Activated CD8-positive, alpha-beta T cell treated with anti-CD3 and anti-CD28 coated beads for 36 hours (primary cell): ENCODE measurements at regions not wholly inside any gene's neighbourhood (a gene's known extent, or its start where the extent isn't known, plus 50 kb on each side); places are given as distances from the start of the nearest gene placed in this dataset.

ENCODE experiments used
- ATAC-seq: fragments of 200-7000 bp; cut with Tn5 transposase; one replicate; pipeline ENCODE4 v1.10.0; 2021; ENCODE audit warnings: mild to moderate bottlenecking, moderate library complexity
- CTCF ChIA-PET: fragments of 350-600 bp; sonication (Branson Sonifier 250); formaldehyde crosslinking; loops from one replicate; lab custom pipeline; 2021; ENCODE audit warnings: antibody characterized with exemption; lab: Charles Lee
- POLR2A ChIA-PET: fragments of 350-600 bp; sonication (Branson Sonifier 250); formaldehyde crosslinking; loops from one replicate; lab custom pipeline; 2021; ENCODE audit warnings: antibody characterized with exemption; lab: Charles Lee
- DNase-seq: peaks from one replicate; pipeline ENCODE4 v3.0.0-alpha.2; 2020
- H3K27ac Mint-ChIP-seq: one replicate; pipeline ENCODE4 v1.8.0; 2021; ENCODE audit warnings: mild to moderate bottlenecking, mixed read lengths
- H3K27me3 Mint-ChIP-seq: one replicate; pipeline ENCODE4 v1.8.0; 2021; ENCODE audit warnings: mixed read lengths
- H3K36me3 Mint-ChIP-seq: one replicate; pipeline ENCODE4 v1.8.0; 2021; ENCODE audit warnings: low read depth, mixed read lengths
- H3K4me1 Mint-ChIP-seq: one replicate; pipeline ENCODE4 v1.8.0; 2021; ENCODE audit warnings: low read depth, mixed read lengths
- H3K4me3 Mint-ChIP-seq: one replicate; pipeline ENCODE4 v1.8.0; 2021; ENCODE audit warnings: mild to moderate bottlenecking, moderate library complexity, mixed read lengths
- H3K9me3 Mint-ChIP-seq: one replicate; pipeline ENCODE4 v1.8.0; 2021; ENCODE audit warnings: mixed read lengths
- CTCF ChIP-seq: fragments of 200-600 bp; IDR thresholded peaks from one replicate; pipeline ENCODE4 v1.8.0; 2022; ENCODE audit warnings: antibody characterized with exemption, mild to moderate bottlenecking
- intact Hi-C: fragments of 100-400 bp; cut with micrococcal nuclease; formaldehyde crosslinking; loops from one replicate; pipeline ENCODE4 v1.10.0; 2022

GRCh38 chr11:71364806-71365205 lies 83.4 kb downstream of the DHCR7 start:
- Mint-ChIP-seq H3K4me3 (no peak overlapping the region), H3K9me3 (no peaks in the 10 kb centered on the region), H3K36me3 (no peaks in the 10 kb centered on the region), H3K4me1 (no peaks in the 10 kb centered on the region), H3K27ac (no peak overlapping the region), H3K27me3 (peaks cover 2% of the 10 kb centered on the region)
- TF ChIP-seq CTCF, result no peak
- intact Hi-C loops, result no loop called here
- DNase-seq (no peak), ATAC-seq (no peak)
- CTCF ChIA-PET, result no interaction called here
- POLR2A ChIA-PET, result no interaction called here

- ChIA-PET CTCF (no interaction called here), POLR2A (no interaction called here)
- intact Hi-C loops, result no loop called here
- DNase-seq, result no peak
- no peak overlapping the region for H3K27ac Mint-ChIP-seq
- H3K36me3 Mint-ChIP-seq, result no peaks in the 10 kb centered on the region
- no peak for TF ChIP-seq CTCF
- ATAC-seq, result no peak
- no peaks in the 10 kb centered on the region for H3K9me3 Mint-ChIP-seq
- peaks cover 3% of the 10 kb centered on the region for H3K27me3 Mint-ChIP-seq
- no peaks in the 10 kb centered on the region for H3K4me1 Mint-ChIP-seq
- H3K4me3 Mint-ChIP-seq, result no peak overlapping the region
Measured at GRCh38 chr11:71364176-71364671, 84.0 kb downstream of the DHCR7 start.

GRCh38 chr11:71363721-71364120 lies 84.5 kb downstream of the DHCR7 start:
- H3K4me1 Mint-ChIP-seq, result no peaks in the 10 kb centered on the region
- intact Hi-C loops, result no loop called here
- peaks cover 4% of the 10 kb centered on the region for H3K27me3 Mint-ChIP-seq
- H3K36me3 Mint-ChIP-seq, result no peaks in the 10 kb centered on the region
- no peak for ATAC-seq
- H3K4me3 Mint-ChIP-seq, result no peak overlapping the region
- no peak for DNase-seq
- no peak for TF ChIP-seq CTCF
- ChIA-PET POLR2A (no interaction called here), CTCF (no interaction called here)
- no peaks in the 10 kb centered on the region for H3K9me3 Mint-ChIP-seq
- H3K27ac Mint-ChIP-seq, result no peak overlapping the region

- Mint-ChIP-seq H3K27ac (no peak overlapping the region), H3K9me3 (no peaks in the 10 kb centered on the region), H3K4me3 (no peak overlapping the region), H3K4me1 (no peaks in the 10 kb centered on the region), H3K36me3 (no peaks in the 10 kb centered on the region), H3K27me3 (peaks cover 4% of the 10 kb centered on the region)
- intact Hi-C loops, result no loop called here
- POLR2A ChIA-PET, result no interaction called here
- ATAC-seq, result no peak
- no peak for DNase-seq
- TF ChIP-seq CTCF, result no peak
- CTCF ChIA-PET, result no interaction called here
Measured at GRCh38 chr11:71358963-71359567, 89.1 kb downstream of the DHCR7 start.

GRCh38 chr11:71358122-71358728 lies 90.0 kb downstream of the DHCR7 start:
- H3K36me3 Mint-ChIP-seq, result no peaks in the 10 kb centered on the region
- CTCF ChIA-PET, result no interaction called here
- H3K27me3 Mint-ChIP-seq, result peaks cover 5% of the 10 kb centered on the region
- no peak for DNase-seq
- POLR2A ChIA-PET, result no interaction called here
- ATAC-seq, result no peak
- intact Hi-C loops, result no loop called here
- H3K27ac Mint-ChIP-seq, result no peak overlapping the region
- no peak overlapping the region for H3K4me3 Mint-ChIP-seq
- no peaks in the 10 kb centered on the region for H3K9me3 Mint-ChIP-seq
- no peaks in the 10 kb centered on the region for H3K4me1 Mint-ChIP-seq
- TF ChIP-seq CTCF, result no peak
